MCF 10A (cell line): ENCODE measurements at regions not wholly inside any gene's neighbourhood (a gene's known extent, or its start where the extent isn't known, plus 50 kb on each side); places are given as distances from the start of the nearest gene placed in this dataset.

Experiments
- BruUV-seq: library from RNA; stranded (reverse); fragments of 400-500 nt; replicated peaks from 2 replicates; lab custom pipeline; 2021; lab: Mats Ljungman, UMichigan
- CTCF ChIA-PET: fragments of 300-600 bp; sonication (Branson Sonifier 250); formaldehyde crosslinking; extraction: SDS; loops from one replicate; lab custom pipeline; 2021; ENCODE audit warnings: antibody characterized with exemption, inconsistent platforms; lab: Yijun Ruan, JAX
- POLR2A ChIA-PET: fragments of 300-600, 350-650 bp; sonication (Branson Sonifier 250); formaldehyde crosslinking; extraction: SDS; loops from one replicate; lab custom pipeline; 2020; ENCODE audit warnings: antibody characterized with exemption, inconsistent platforms; lab: Yijun Ruan, JAX
- DNase-seq: peaks from one replicate; pipeline ENCODE4 v3.0.0-alpha.2; 2018; ENCODE audit not compliant: unreplicated experiment
- H3K27ac Mint-ChIP-seq: one replicate; pipeline ENCODE4 v1.8.0; 2022; ENCODE audit warnings: mild to moderate bottlenecking, low read depth, mixed read lengths; ENCODE audit not compliant: unreplicated experiment
- H3K27me3 Mint-ChIP-seq: one replicate; pipeline ENCODE4 v1.8.0; 2022; ENCODE audit warnings: mixed read lengths; ENCODE audit not compliant: insufficient read depth, unreplicated experiment
- H3K36me3 Mint-ChIP-seq: one replicate; pipeline ENCODE4 v1.8.0; 2022; ENCODE audit warnings: mild to moderate bottlenecking, moderate library complexity, mixed read lengths; ENCODE audit not compliant: insufficient read depth, unreplicated experiment
- H3K4me1 Mint-ChIP-seq: one replicate; pipeline ENCODE4 v1.8.0; 2022; ENCODE audit warnings: mixed read lengths; ENCODE audit not compliant: insufficient read depth, unreplicated experiment
- H3K4me3 Mint-ChIP-seq: one replicate; pipeline ENCODE4 v1.8.0; 2022; ENCODE audit warnings: mild to moderate bottlenecking, moderate library complexity, mixed read lengths; ENCODE audit not compliant: unreplicated experiment
- H3K9me3 Mint-ChIP-seq: one replicate; pipeline ENCODE4 v1.8.0; 2022; ENCODE audit warnings: mixed read lengths; ENCODE audit not compliant: unreplicated experiment
- intact Hi-C: fragments of 100-400 bp; cut with micrococcal nuclease; formaldehyde crosslinking; loops from 2 replicates; pipeline ENCODE4 v1.14.1; 2022
- TF ChIP-seq, protein P1 (sequence below): fragments of 200-600 bp; IDR thresholded peaks from one replicate; pipeline ENCODE4 v1.8.0; 2022; ENCODE audit warnings: antibody characterized with exemption, mild to moderate bottlenecking; ENCODE audit not compliant: unreplicated experiment

DNA sequence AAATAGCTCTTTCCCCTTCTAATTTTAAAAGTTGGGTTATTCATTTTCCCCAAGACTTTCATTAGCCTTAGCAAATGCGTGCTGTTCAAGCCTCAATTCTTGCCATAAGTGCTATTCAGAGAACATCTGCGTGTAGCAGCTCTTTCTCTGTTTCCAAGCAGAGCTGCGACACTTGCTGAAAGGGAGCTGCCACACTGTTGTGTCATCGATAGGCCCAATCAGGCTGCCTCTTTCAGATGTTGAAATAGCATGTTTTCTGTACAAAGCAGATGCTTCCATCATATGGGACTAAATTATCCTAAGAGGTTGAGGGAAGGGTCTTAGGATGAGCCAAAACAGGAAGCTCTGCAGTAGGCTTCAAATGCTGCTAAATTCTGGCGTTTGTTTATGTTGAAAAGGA, 220.9 kb upstream of the CDC14C start:
- Mint-ChIP-seq H3K4me1 (no peaks in the 10 kb centered on the region), H3K4me3 (no peak overlapping the region), H3K36me3 (no peaks in the 10 kb centered on the region), H3K9me3 (no peaks in the 10 kb centered on the region), H3K27me3 (peaks cover 44% of the 10 kb centered on the region), H3K27ac (no peak overlapping the region)
- no peak for DNase-seq
- intact Hi-C loops, result no loop called here
- ChIA-PET CTCF (no interaction called here), POLR2A (no interaction called here)
- no TSS peak for BruUV-seq
- TF ChIP-seq, protein P1, sequence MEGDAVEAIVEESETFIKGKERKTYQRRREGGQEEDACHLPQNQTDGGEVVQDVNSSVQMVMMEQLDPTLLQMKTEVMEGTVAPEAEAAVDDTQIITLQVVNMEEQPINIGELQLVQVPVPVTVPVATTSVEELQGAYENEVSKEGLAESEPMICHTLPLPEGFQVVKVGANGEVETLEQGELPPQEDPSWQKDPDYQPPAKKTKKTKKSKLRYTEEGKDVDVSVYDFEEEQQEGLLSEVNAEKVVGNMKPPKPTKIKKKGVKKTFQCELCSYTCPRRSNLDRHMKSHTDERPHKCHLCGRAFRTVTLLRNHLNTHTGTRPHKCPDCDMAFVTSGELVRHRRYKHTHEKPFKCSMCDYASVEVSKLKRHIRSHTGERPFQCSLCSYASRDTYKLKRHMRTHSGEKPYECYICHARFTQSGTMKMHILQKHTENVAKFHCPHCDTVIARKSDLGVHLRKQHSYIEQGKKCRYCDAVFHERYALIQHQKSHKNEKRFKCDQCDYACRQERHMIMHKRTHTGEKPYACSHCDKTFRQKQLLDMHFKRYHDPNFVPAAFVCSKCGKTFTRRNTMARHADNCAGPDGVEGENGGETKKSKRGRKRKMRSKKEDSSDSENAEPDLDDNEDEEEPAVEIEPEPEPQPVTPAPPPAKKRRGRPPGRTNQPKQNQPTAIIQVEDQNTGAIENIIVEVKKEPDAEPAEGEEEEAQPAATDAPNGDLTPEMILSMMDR, result no peak

DNA sequence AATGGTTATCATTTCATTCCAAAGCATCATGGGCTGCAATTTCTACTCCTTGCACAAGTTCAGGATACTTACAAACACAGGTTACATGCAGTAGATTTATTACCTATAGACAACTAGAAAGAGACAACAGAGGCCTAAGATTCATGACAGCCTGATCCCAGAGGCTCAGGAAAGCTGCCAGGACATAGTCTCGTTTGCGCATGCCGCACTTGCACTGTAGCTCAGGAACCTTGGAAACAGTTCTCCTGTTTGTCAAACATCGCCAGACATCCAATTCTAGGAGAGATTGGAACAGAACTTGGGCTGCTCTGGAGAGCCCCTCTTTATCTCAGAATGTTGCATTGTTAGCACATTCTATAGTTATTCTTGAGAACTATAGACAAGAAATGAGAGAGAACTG, 216.2 kb upstream of the CDC14C start:
- H3K27me3 Mint-ChIP-seq, result peaks cover 63% of the 10 kb centered on the region
- no peaks in the 10 kb centered on the region for H3K4me1 Mint-ChIP-seq
- no TSS peak for BruUV-seq
- no peaks in the 10 kb centered on the region for H3K36me3 Mint-ChIP-seq
- intact Hi-C loops, result no loop called here
- no peak overlapping the region for H3K4me3 Mint-ChIP-seq
- H3K27ac Mint-ChIP-seq, result no peak overlapping the region
- CTCF ChIA-PET, result interaction anchor here (0.7 kb wide), 1 partner anchor 71 kb away, joined by 3 read pairs; no protein-coding TSS in a partner anchor
- POLR2A ChIA-PET, result no interaction called here
- H3K9me3 Mint-ChIP-seq, result no peaks in the 10 kb centered on the region
- TF ChIP-seq, protein P1, result no peak
- no peak for DNase-seq

DNA sequence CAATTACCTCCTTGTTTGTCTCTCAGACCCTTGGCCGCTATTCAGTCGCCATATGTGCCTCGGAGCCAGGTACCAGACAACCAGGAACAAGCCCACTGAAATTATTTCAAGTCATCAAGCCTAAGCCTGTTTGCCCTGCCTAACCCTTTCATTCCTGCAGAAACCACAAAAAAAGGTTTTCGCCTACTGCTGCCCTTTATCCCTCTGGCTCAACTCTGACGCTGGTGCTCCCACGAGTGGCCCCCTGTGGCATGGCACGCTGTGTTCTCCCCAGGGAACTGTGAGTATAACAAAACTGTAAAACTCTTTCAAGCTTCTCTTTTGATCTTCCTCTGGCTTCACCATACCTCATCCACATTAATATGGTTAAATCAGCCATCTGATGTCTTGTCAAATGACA, 215.7 kb upstream of the CDC14C start:
- no peaks in the 10 kb centered on the region for H3K4me1 Mint-ChIP-seq
- TF ChIP-seq, protein P1, result no peak
- H3K27me3 Mint-ChIP-seq, result peaks cover 64% of the 10 kb centered on the region
- intact Hi-C loops, result no loop called here
- H3K27ac Mint-ChIP-seq, result no peak overlapping the region
- H3K9me3 Mint-ChIP-seq, result no peaks in the 10 kb centered on the region
- H3K36me3 Mint-ChIP-seq, result no peaks in the 10 kb centered on the region
- ChIA-PET POLR2A (no interaction called here), CTCF (interaction anchor here (0.7 kb wide), 1 partner anchor 71 kb away, joined by 3 read pairs; no protein-coding TSS in a partner anchor)
- DNase-seq, result no peak
- H3K4me3 Mint-ChIP-seq, result no peak overlapping the region
- no TSS peak for BruUV-seq

- peaks cover 65% of the 10 kb centered on the region for H3K27me3 Mint-ChIP-seq
- H3K27ac Mint-ChIP-seq, result no peak overlapping the region
- H3K36me3 Mint-ChIP-seq, result no peaks in the 10 kb centered on the region
- ChIA-PET CTCF (no interaction called here), POLR2A (no interaction called here)
- BruUV-seq, result no TSS peak
- H3K4me1 Mint-ChIP-seq, result no peaks in the 10 kb centered on the region
- no peak for DNase-seq
- intact Hi-C loops, result no loop called here
- no peaks in the 10 kb centered on the region for H3K9me3 Mint-ChIP-seq
- no peak overlapping the region for H3K4me3 Mint-ChIP-seq
- TF ChIP-seq, protein P1, result no peak
Observed at GRCh38 chr7:48710995-48711394, 213.4 kb upstream of the CDC14C start.
